A673 (cell line): ENCODE measurements at regions not wholly inside any gene's neighbourhood (a gene's known extent, or its start where the extent isn't known, plus 50 kb on each side); places are given as distances from the start of the nearest gene placed in this dataset.

ENCODE experiments used
- EZH2 ChIP-seq: fragments of 200-600 bp; sonication (generic); IDR thresholded peaks from 2 replicates; pipeline ENCODE4 v1.6.1; 2017; ENCODE audit warnings: borderline replicate concordance, low read depth, mild to moderate bottlenecking, mixed read lengths, antibody characterized with exemption, low read length; ENCODE audit not compliant: poor library complexity, severe bottlenecking
- TF ChIP-seq, protein P1 (sequence below): fragments of 300-800, 200-600 bp; sonication (generic); conservative IDR thresholded peaks from 2 replicates; pipeline ENCODE4 v1.5.1; 2017; ENCODE audit warnings: low read depth, mild to moderate bottlenecking, antibody characterized with exemption, low read length, moderate library complexity, mixed read lengths

DNA sequence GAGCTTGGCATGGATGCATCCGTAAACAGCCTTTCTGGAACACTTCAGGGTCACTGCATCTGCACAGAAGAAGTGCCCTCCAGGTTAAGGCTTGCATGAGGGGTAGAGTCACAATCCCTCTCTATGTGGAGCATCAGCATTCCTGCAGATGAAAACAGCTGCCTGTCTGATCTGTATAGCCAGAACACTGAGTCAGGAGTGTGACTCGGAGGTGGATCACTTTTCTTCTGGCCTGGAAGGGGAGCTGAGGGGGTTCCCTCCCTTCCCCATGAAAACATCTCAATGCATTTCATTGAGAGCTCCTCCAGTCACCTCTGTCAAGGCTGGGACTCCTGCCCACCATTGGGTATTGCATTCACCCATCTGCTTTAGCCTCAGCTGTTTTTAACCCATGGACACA lies 72.5 kb upstream of the SERPINE2 start:
- TF ChIP-seq EZH2 = no peak
- TF ChIP-seq, protein P1, sequence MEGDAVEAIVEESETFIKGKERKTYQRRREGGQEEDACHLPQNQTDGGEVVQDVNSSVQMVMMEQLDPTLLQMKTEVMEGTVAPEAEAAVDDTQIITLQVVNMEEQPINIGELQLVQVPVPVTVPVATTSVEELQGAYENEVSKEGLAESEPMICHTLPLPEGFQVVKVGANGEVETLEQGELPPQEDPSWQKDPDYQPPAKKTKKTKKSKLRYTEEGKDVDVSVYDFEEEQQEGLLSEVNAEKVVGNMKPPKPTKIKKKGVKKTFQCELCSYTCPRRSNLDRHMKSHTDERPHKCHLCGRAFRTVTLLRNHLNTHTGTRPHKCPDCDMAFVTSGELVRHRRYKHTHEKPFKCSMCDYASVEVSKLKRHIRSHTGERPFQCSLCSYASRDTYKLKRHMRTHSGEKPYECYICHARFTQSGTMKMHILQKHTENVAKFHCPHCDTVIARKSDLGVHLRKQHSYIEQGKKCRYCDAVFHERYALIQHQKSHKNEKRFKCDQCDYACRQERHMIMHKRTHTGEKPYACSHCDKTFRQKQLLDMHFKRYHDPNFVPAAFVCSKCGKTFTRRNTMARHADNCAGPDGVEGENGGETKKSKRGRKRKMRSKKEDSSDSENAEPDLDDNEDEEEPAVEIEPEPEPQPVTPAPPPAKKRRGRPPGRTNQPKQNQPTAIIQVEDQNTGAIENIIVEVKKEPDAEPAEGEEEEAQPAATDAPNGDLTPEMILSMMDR = no peak
